Astrocyte of the cerebellum (primary cell): ENCODE measurements at regions not wholly inside any gene's neighbourhood (a gene's known extent, or its start where the extent isn't known, plus 50 kb on each side); places are given as distances from the start of the nearest gene placed in this dataset.

Source experiments
- DNase-seq: peaks from one replicate; pipeline ENCODE4 v3.0.0-alpha.2; 2011; ENCODE audit warnings: low read depth
- H3K4me3 ChIP-seq: 2 replicates; pipeline ENCODE4 v1.5.1; 2011; ENCODE audit warnings: mild to moderate bottlenecking, low read depth, low read length, moderate library complexity
- CTCF ChIP-seq: IDR thresholded peaks from 2 replicates; pipeline ENCODE4 v1.5.1; 2012; ENCODE audit warnings: low read length, low read depth, moderate library complexity, mild to moderate bottlenecking; ENCODE audit errors: missing control alignments
- in situ Hi-C: cut with HindIII; loops from 2 replicates; pipeline ENCODE4 v1.10.0; 2017; ENCODE audit warnings: low sequenced_read_pairs

GRCh38 chr9:16203729-16204573 is 651.1 kb downstream of the CCDC171 start:
- no peak for DNase-seq
- no peak overlapping the region for H3K4me3 ChIP-seq
- in situ Hi-C loops, result no loop called here
- TF ChIP-seq CTCF, result no peak

GRCh38 chr9:16205455-16205854 is 652.6 kb downstream of the CCDC171 start:
- DNase-seq, result no peak
- in situ Hi-C loops, result loop anchor here (5.0 kb wide), 1 partner anchor 103 kb away; no protein-coding TSS in a partner anchor
- no peak overlapping the region for H3K4me3 ChIP-seq
- no peak for TF ChIP-seq CTCF

- H3K4me3 ChIP-seq, result no peak overlapping the region
- in situ Hi-C loops, result loop anchor here (5.0 kb wide), 1 partner anchor 104 kb away; no protein-coding TSS in a partner anchor
- no peak for DNase-seq
- TF ChIP-seq CTCF, result no peak
Measured at GRCh38 chr9:16206518-16206917, 653.7 kb downstream of the CCDC171 start.

GRCh38 chr9:16207161-16207560 is 654.3 kb downstream of the CCDC171 start:
- in situ Hi-C loops, result loop anchor here (5.0 kb wide), 1 partner anchor 105 kb away; no protein-coding TSS in a partner anchor
- no peak for TF ChIP-seq CTCF
- no peak overlapping the region for H3K4me3 ChIP-seq
- no peak for DNase-seq

- in situ Hi-C loops, result no loop called here
- no peak for TF ChIP-seq CTCF
- H3K4me3 ChIP-seq, result no peak overlapping the region
- no peak for DNase-seq
Measured at GRCh38 chr9:16210440-16210839, 657.6 kb downstream of the CCDC171 start.

GRCh38 chr9:16211946-16212345 is 658.5 kb downstream of the BNC2 start:
- no peak for DNase-seq
- in situ Hi-C loops, result no loop called here
- no peak for TF ChIP-seq CTCF
- no peak overlapping the region for H3K4me3 ChIP-seq
